NOMO-1 treated with DMSO at 0.1 percent for 48 hours (cell line): ENCODE measurements at regions not wholly inside any gene's neighbourhood (a gene's known extent, or its start where the extent isn't known, plus 50 kb on each side); places are given as distances from the start of the nearest gene placed in this dataset.
"Not testable (repeated sequence)": the region's sequence is repeated elsewhere in the genome, so short reads cannot be mapped to it uniquely, and the experiment has no call there.

Experiments
- DNase-seq: peaks from one replicate; lab custom pipeline; 2025; ENCODE audit not compliant: unreplicated experiment; lab: John Stamatoyannopoulos, UW

DNA sequence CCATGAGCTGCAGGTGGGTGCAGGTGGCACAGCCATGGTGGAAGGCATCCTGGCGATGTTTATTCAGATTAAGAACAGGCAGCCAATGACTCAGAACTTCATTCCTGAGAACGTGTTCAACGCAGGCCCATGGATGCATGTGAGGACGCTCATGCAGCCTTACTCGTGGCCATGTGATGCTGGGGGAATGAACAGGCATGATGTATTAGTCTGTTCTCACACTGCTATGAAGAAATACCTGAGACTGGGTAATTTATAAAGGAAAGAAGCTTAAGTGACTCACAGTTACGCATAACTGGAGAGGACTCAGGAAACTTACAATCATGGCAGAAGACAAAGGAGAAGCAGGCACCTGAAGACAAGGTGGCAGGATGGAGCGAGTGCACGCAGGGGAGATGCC lies 146.6 kb downstream of the RNASET2 start:
- DNase-seq = no peak

DNA sequence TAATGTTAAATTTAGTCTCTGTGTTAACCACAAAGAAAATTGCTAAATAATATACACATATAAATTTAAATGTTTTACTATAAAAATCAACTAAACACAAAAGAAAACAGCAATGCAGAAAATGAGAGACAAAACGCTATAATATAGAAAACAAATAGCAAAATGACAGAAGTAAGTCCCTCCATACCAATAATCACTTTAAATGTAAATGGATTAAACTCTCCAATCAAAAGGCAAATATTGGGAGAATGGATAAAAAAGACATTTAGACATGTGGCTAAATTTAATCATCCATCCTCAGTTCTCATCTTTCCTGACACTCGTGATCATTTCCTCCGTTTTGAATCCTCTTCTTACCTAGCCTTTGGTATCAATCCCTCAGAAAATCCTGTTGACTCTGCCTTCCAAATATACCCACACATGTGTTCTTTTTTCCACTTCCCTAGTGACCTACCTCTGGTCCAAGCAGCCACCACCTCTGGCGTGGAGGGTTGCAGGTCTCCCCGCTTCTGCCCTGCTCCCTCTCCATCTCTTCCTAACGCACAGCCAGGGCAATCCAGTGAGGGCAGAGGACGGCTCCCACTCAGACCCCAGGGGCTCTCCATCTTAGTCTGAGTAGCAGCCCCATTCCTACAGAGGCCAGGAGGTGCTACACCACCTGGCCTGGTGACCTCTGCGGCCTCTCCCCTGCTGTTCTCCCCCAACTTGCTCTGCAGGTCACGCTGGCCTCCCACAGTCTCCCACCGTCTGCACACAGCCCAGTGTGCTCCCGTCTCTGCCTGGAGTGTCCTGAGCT lies 149.2 kb downstream of the RNASET2 start:
- no peak for DNase-seq

DNA sequence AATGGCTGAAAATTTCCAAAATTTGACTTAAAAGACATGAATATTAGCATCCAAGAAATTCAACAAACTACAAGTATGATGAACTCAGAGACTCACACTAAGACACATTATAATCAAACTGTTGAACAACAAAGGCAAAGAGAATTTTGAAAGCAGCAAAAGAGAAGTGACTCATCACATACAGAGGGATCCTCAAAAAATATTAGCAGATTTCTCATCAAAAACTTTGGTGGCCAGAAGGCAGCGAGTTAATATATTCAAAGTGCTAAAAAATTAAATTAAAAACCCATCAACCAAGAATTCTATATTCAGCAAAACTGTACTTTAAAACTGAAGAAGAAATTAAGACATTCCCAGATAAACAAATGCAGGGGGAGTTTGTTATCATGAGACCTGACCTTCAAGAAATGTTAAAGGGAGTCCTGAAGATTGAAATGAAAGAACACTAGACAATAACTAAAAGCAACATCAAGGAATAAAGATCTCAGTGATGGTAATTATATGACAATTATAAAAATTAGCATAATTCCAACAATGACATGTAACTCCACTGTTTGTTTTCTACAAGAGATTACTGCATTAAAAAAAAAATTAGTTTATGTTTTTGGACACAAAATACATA lies 150.0 kb downstream of the RNASET2 start:
- no peak for DNase-seq

DNA sequence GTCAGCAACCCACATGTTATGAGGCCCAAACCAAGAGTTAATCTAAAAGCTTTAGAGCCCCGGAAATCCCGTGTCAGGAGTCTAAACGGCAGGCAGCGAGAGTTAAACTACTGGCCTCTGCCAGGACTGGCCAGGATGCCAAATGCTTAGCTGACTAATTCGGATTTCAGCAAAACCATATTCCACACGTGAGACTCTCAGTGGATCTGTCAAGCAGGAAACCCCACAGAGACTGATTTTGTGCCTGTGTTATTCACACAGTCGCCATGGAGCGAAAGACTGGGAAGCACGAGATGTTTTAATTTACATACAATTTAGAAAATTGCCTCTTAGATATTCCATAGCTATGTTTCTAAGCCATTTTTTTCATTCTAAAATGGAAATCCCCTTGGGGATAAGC lies 152.9 kb downstream of the RNASET2 start:
- no peak for DNase-seq

DNA sequence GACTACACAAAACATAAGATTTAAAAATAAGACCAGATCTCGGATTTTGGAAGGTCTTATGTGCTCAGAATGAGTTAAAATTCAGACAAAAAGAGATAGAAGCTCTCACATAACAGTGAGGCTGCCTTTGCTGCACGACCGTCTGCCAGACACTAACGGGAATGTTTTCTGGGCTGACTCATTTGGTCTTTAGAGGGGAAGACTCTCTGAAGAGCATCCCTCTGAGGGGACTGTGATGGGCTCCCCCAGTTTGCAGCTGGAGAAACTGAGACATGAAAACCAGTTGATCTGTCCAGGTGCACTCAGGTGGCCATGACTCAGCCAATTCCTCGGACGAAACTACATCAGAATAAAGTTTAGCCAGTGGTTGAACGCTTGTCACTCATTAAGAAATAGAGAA lies 153.9 kb downstream of the RNASET2 start:
- DNase-seq = no peak

DNA sequence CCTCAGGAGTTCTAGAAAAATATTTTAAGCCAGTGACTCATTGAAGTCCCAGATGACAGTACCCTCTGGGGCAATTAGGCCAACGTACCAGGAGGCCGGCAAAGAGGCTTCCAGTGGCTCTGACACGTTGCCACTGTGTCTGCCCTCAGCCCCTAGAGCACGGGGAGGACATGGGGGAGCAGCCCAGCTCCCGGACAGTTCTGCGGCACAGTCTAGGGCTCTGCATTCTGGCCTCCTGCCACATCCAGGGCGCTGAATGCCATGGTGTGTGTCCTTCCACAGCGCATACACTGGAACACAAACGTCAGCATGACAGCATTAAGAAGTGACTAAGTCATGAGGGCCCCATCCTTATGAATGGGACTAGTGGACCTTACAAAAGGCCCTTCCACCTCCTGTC lies 156.2 kb downstream of the RNASET2 start:
- no peak for DNase-seq

DNA sequence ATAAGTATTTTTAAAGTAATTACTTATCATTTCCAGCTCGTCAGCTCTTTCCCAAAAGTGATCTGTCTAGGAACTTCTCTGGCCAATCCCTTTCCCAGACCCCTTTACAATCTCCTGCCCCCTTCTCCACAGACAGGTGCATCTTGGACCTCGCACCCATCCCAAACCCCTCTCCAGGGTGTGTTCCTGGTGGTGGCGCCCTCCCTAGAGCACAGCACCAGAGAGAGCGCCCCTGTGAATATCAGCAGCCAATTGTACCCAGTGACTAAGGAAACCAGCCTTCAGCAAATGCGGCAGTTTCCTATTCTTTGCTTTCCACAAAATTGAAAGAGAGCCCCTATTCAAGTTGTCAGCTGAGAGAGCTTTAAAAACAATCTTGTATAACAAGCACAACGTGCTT lies 157.7 kb downstream of the RNASET2 start:
- DNase-seq = no peak

DNA sequence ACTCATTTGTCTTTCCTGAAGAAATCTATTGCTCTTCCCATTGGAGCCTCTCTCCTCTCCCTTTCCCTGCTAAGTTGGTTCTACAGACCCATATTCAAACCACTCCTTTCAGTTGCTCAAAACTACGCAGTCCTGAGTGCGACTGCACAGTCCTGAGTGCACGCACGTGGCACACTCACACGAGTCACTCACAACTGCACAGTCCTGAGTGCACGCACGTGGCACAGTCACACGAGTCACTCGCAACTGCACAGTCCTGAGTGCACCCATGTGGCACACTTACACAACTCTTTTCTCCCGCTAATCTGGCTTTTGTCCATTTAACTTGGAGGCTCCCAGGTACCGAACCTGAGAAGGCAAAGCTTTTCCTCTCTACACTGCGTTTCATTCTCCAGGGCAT lies 159.7 kb downstream of the RNASET2 start:
- DNase-seq = no peak

DNA sequence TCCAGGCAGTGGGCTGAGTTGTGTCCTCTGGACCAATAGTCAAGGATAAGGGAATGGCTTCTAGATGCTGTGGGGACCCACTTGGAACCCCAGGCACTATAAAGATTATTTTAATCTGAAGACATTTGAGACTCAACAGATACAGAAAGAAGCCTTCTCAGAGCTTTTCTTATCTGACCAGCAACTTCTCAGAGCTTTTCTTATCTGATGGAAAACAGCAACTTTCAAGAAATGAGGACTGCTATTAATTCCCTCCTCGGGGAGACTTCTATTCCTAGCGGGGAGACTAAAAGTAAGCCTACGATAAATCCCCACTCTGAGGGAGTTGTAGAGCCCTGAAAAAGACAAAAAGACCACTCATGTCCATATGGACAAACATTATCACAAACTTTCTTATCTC lies 160.5 kb downstream of the RNASET2 start:
- no peak for DNase-seq

DNA sequence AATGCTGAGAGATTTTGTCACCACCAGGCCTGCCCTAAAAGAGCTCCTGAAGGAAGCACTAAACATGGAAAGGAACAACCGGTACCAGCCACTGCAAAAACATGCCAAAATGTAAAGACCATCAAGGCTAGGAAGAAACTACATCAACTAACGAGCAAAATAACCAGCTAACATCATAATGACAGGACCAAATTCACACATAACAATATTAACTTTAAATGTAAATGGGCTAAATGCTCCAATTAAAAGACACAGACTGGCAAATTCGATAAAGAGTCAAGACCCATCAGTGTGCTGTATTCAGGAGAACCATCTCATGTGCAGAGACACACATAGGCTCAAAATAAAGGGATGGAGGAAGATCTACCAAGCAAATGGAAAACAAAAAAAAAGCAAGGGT lies 163.8 kb upstream of the RPS6KA2 start:
- DNase-seq = not testable (repeated sequence)

DNA sequence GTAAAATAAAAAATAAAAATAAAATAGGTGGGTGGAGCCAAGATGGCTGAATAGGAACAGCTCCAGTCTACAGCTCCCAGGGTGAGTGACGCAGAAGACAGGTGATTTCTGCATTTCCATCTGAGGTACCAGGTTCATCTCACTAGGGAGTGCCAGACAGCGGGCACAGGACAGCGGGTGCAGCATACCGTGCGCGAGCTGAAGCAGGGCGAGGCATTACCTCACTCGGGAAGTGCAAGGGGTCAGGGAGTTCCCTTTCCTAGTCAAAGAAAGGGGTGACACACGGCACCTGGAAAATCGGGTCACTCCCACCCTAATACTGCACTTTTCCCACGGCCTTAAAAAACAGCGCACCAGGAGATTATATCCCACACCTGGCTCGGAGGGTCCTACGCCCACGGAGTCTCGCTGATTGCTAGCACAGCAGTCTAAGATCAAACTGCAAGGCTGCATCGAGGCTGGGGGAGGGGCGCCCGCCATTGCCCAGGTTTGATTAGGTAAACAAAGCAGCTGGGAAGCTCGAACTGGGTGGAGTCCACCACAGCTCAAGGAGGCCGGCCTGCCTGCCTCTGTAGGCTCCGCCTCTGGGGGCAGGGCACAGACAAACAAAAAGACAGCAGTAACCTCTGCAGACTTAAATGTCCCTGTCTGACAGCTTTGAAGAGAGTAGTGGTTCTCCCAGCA lies 161.9 kb upstream of the RPS6KA2 start:
- DNase-seq = not testable (repeated sequence)

DNA sequence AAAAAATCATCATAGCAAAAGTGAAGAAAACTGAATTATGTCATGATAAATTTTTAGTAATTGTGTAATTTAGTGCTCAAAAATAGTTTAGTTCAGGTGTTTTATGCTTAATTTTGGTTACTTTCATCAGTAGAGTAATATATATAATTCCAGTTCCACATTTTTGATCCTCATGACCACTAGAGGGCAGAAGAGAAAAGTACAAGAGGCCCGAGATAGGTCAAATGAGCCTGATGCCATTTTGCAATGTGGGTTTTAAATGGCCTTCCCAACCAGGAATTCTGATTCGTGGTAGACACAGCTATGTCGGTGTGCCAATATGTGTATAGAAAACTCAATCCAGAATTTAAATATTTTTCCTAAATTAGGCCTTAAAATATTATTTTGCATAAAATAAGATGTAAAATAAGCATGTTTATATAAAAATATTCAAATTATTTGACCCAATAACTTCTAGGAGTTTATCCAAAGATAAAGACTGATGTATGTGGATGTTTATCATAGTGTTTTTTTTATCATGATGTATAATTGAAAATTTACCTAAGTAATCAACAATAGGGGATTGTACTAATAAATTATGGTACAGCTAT lies 159.7 kb upstream of the RPS6KA2 start:
- peak; percentile 58 for DNase-seq

DNA sequence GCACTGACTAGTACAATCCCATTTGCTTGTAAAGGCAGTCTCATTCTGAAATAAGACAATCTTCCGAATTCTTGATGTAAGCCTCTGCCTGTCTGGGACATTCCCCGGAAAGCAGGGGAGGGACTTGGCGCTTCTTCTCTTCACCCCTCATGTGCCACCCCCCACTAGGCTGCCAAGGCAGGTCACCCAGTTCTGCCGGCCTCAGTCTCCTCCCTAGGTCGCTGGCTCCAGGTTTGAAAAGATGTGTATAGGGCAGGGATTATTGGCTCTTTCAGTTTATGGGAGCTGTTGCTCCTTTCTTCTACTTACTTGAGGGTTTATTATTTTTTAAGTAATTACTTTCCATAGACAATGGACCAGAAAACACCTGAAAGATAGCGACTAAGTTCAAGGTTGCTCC lies 158.1 kb upstream of the RPS6KA2 start:
- DNase-seq = no peak

DNA sequence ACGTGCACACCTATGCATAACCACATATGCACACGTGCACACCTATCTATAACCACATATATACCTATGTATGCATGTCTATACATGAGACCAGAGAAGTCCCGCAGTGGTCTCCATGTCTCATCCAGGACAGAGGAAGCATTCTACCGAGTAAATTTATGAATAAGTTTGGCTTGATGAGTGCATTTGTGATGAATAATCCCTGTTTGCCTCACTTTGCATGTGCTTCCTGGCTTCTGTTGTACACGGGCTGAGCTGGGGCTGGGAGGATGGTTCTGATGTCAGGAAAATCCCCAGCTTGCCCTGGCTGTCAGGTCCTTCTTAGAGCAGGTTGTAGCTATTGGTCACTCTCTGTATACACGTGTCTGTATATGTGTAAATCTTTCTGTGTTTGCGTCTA lies 157.6 kb upstream of the RPS6KA2 start:
- DNase-seq = no peak

DNA sequence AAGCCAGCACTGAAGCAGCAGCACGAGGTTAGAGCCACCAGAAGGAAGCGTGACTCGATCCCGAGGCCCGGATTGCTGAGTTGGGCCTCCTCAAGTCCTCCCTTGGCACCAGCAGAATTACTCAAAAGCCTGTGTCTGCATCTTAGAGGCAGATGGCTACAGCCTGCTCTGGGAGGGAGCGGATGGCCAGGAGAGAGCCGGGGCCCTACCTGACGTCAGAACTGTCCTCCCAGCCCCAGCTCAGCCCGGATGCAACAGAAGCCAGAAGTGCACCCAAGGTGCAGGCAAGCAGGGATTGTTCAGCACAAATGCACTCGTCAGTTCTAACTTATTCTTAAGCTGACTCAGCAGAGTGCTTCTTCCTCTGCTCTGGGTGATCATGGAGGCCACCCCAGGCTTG lies 155.5 kb upstream of the RPS6KA2 start:
- no peak for DNase-seq

DNA sequence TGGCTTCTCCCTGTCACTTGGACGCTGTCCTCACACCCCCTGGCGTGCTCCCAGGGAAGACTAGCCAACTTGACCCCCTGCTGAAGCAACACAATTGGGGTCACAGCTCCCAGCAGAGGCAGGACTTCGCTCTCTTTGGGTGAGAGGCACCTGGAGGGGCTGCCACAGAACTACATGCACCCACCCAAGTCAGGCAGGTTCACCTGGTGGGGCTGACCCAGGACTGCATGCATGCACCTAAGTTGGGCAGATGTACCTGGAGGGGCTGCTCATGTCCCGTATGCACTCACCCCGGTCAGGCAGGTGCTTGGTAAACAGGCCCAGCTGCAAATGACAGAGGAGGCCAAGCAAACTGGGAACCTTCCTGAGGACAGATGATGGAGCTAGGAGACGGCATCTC lies 154.3 kb upstream of the RPS6KA2 start:
- no peak for DNase-seq

DNA sequence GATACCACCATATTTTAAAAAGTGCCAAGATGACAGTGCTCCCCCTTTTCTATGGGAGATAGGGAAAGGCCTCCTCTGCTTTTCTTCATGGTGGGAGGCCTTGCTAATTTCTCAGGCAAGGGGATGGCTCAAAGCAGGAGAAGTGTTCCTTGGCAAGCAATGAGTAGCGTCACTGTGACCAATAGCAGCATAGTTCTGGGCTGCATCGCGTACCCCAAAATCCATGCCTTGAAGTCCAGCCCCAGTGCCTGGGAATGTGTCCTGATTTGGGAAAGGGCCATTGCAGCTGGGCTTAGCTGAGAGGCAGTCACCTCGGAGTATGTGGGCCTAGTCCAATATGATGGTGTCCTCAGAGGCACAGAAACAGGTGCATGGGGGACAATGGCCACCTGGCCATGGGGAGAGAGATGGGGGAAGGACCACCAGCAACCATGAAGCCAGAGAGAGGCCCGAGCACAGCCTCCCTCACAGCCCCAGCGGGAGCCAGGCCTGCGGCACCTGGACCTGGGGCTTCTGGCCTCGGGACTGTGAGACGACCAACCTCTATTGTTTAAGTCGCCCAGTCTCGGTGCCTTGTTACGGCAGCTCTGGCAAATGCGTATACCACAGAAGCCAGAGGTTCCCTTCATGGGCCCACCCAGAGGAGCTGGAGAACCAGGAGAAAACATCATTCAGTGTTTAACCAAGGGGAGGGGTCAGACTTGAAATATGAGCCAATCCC lies 153.1 kb upstream of the RPS6KA2 start:
- DNase-seq = no peak

DNA sequence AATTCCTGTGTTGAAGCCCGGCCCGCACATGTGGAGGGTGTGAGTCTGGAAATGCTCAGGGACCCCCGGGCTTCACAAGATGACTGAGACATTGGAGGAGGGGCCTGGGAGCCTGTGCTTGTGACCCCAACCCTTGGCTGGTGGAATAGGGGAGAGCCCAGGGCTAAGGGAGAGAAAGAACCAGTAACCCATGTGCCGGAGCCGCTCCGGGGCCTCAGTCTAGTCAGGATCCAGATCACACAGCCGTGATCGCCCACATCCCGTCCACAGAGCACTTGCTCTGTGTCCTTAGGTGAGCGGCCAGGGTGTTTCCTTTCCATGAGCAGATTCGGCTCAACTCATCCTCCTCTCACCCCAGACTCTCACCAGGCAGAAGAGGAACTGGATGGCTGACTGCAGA lies 152.3 kb upstream of the RPS6KA2 start:
- no peak for DNase-seq

DNA sequence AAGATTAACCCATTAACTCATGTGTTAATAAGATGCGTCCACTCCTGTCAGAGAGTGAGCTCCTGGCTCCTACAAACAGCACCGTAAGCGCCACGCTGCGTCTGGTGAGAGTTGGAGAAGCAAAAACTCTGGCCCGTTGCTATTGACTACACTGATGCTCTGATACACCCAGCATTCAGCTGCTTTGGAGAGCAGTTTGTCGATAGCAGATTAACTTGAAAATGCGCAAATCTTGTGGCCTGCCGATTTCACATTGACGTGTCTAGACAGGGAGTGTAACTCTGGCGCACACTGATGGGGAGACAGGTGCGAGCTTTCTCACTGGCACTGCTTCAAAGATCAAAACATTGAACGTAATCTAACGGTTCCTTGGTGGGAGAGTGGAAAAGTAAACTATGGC lies 151.7 kb upstream of the RPS6KA2 start:
- DNase-seq = no peak

DNA sequence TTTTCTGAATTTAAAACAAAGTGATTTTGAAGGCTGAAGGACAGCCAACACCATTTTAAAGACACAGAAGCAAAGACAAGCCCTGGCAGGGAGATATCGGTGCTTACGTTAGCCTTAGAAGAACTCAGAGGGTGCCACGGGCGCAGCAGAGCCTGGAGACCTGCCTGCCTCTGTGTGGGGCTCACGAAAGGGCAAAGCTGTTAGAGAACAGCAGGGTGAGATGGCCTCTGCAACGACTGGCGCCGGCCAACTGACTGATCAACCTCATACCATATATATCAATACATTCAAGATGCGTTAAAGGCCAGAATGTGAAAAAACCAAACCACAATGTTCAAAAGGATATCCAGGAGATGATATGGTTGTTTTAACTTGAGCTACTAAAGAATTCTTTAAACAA lies 151.0 kb upstream of the RPS6KA2 start:
- no peak for DNase-seq

DNA sequence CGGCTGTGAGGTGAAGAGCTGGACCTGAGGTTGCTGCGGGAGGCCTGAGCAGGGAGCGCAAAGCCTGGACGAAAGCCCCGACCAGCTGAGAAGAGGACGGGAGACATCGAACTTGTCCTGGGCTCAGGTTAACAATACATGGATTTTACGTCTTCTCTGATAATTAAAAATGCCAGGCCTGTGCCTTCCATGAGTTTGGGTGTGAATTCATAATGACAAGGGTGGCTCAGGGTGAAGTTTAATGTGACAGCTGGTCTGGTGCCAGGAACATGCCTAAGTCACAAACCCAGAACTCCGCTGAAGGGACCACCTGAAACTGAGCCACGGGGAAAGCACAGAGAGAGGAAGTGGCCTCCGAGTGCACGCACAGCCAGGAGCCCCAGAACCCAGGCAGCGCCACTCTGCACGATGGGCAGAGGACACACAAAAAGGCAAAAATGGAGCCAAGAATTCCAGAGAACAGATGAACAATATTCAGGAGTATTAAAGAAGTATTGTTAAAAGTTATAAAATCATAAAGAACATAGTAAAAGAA lies 150.1 kb upstream of the RPS6KA2 start:
- no peak for DNase-seq
